Right lung (tissue), 2 donors: ENCODE measurements at regions not wholly inside any gene's neighbourhood (a gene's known extent, or its start where the extent isn't known, plus 50 kb on each side); places are given as distances from the start of the nearest gene placed in this dataset.
A peak's percentile ranks its signal among the peaks of the same experiment; 100 is the strongest.

Source experiments
- DNase-seq, 2 donors: peaks; one replicate each; pipeline ENCODE4 v3.0.0-alpha.2; 2013

DNA sequence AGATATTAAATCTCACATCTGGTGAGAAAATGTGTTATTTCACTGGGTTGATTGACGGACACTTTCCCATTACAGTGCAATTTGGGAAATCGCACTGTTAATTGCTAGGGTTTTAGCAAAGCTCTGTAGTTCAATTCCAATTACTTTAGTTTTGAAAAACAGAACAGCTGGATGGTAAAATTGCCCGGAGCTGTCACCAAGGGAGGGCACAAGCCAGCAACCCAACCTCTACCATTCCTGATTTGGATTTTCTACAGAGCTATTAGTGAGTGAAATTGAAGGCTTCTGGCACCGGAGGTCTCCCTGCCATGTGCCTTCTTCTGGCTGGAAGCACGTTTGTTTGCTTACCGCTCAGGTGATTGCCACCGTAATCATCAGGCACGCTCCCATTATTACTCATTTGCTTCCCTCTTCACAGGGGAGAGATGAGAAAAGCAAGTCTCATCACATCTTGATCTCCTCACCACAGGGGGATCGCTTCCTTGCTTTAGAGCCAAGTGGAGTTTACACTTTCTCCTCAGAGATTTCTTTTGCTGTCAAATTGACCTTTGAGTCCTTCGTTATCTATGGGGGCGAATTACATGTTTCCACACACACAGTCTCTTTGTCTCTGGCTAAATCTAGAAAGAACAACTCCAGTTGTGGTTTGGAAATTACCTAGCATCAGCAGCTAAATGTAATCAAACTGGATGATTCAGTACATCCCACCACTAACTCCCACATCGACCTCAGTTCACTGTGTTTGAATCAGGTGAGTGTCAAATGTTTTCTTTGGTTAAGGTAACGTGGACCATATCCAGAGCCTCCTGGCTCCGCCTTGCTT lies 421.7 kb upstream of the GOLIM4 start:
- DNase-seq: no peak

DNA sequence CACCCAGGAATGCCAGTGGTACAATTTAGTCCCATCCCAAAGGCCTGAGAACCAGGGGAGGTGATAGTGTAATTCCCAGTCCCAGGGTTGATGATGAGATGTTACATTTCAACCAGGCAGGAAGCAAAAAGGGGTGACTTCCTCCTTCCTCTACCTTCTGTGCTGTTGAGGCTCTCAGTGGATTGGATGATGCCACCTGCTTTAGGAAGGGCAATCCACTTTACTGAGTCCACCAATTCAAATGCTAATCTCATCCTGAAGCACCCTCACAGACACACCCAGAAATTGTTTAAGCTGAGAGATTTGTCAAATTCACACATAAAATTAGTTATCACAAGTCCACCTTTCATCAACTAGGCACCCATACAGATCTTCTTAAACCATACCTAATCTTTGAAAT lies 418.5 kb upstream of the GOLIM4 start:
- DNase-seq: no peak

DNA sequence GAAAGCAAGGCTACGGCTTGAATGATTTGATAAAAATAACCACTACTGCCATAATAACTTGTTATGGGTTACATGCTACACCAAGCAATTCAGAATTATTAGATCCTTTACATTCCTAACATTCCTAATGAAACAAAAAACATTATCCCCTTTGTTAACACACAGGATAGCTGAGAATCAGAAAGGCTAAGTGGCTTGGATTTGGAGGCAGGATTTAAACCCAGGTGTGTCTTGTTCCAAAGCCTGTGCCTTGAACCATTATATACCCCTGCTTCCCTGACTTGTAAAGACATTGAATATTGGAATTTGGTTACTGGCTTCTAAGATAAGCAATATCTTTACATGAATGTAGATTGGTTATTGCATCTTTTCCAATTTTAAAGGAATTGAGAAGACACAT lies 417.1 kb upstream of the GOLIM4 start:
- DNase-seq: no peak

DNA sequence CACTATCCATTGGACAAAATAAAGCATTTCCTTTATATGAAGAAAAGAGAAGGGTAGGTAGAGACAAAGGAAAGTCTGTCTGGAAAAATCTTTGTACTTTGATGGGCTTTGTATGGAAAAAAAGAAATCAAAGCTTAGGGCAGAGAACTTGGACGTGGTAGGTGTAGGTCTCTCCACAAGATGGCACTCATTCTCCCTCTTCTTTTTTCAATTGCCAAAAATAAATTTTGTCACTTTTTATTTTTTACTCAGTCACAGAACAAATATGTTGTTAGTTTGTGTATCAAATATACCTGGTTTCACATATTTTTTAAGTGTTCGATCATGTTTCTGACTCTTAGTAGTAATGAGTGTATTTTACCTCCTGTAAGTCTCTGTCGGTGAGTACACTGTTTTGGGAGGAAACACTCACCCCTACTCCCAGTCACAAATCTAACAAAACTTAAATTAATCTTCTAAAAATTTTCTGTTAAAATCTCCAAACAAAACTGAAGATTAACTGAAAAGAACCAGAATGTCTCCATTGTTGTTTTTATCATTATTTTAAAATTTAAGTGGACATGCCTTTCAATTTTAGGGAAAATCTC lies 415.8 kb upstream of the GOLIM4 start:
- no peak for DNase-seq

DNA sequence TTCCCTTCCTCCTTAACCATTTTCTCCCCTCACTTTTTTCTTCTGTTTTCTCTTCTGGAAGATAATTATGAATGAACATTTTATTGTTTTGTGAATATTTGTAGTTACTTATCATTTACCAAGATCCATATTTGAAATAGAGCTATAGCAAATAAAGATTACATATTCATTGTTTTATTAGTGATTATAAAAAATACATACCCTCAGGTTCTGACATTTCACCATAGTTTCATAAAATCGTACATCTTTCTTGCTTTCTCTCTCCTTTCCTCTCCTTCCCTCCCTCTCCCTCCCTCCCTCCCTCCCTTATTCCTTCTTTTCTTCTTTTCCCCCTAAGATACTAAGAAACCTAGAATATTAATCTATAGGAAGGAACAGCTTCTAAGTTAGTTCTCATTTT lies 410.9 kb upstream of the GOLIM4 start:
- no peak for DNase-seq

DNA sequence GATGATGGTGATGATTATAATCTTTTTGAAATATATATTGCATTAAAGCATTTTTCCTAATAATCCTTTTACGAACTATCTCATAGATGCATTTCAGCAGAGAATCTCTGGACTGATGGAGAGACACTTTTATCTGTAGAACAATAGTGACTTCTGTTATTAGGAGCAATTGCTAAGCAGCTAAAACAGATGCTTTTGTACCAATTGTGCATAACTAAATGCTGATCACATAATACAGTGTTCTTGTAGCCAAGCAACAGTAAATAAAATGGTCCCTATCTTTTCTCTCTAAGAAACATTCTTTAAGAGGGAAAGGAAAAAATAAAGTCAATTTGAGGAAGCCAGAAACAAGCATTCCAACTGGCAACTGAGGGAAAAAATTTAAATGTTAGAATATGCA lies 405.8 kb upstream of the GOLIM4 start:
- peak in 1 of 2 donors; percentile 35 for DNase-seq

DNA sequence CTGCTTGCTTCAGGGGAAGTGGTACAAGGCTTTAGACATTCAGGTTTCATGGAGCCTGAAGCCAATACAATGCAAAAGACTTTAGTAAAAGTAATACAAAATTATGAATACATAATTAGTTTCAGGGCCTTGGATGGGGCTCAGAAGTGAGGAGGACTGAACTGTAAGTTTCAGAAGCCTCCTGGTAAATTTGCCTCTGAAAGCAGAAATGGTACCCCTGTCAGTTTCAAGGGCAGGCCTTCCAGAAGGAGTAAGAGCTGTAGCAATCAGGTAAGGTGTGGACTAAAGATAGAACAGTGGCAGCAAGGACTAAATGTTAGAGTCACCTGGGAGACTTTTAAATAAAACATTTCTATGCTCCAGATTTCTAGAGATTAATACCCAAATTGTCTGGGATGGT lies 402.5 kb upstream of the GOLIM4 start:
- DNase-seq: no peak

DNA sequence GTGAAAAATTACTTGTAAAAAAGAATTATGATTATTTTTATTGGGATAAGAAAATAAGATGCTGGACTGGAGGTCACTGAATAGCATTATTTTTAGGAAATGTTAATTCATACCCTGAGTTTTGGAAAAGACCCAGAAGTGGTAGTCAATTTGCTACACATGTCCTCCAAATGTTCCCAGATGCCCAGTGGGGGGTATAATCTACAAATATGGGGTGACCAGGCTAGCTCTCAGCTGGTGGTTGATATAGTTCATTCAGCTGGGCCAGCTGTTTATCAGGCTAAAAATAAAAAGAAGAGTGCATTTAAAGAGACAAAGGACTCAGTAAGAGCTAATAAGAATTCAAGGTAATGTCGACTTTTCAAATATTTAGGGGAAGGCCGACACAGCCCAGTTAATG lies 402.0 kb upstream of the GOLIM4 start:
- DNase-seq: no peak

DNA sequence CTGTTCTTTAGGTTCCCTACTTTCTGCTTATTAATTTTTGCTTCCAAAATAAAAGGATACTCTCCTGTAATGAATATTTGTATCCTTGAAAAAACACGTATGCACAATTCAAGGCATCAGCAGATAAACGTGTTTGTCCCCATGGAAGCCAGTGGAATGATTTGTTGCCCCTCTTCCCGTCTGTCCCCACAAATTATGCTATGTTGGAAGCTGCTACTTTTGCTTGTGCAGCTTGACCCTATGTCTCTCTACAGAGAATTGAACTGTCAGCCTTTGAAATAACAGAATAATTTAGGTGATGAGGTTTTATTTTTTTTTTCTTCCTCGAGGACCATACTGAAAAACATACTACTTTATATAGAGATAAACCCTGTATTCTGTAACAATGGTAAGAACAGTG lies 401.5 kb upstream of the GOLIM4 start:
- no peak for DNase-seq

DNA sequence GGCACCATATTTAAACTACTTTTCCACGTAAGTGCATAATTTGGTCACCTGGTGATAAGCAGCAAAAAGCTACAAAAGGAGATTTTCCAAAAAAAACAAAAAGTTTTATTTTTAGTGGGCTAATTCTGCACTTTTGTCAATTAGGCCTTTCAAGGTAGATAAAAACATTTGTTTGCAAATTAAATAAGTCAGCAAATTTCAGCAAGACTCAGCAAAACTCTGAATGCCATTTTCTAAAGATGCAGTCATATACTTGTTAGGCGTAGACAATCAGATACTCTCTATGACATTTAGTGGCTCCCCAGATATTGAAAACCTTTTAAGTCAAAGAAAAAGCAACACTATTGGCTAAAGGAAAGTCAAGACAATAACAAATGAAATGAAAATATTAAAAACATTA lies 400.2 kb upstream of the GOLIM4 start:
- no peak for DNase-seq

DNA sequence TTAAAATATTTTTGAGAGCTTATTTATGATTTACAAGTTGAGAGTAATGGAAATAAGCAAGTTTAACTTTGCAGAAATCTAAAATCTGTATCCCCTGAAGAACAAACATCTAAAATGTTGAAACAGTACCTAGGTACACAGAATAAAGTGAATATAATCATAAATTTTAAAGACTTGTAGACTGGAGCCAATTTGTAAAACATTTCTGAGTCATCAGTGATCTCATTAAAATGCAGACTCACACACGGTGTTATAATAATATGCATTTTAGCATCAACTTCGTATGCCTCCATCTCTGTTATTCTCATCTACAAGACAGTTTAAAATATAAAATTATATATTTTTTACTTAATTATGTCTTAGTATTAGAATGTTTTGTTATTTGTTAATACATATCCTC lies 399.5 kb upstream of the GOLIM4 start:
- DNase-seq: no peak

DNA sequence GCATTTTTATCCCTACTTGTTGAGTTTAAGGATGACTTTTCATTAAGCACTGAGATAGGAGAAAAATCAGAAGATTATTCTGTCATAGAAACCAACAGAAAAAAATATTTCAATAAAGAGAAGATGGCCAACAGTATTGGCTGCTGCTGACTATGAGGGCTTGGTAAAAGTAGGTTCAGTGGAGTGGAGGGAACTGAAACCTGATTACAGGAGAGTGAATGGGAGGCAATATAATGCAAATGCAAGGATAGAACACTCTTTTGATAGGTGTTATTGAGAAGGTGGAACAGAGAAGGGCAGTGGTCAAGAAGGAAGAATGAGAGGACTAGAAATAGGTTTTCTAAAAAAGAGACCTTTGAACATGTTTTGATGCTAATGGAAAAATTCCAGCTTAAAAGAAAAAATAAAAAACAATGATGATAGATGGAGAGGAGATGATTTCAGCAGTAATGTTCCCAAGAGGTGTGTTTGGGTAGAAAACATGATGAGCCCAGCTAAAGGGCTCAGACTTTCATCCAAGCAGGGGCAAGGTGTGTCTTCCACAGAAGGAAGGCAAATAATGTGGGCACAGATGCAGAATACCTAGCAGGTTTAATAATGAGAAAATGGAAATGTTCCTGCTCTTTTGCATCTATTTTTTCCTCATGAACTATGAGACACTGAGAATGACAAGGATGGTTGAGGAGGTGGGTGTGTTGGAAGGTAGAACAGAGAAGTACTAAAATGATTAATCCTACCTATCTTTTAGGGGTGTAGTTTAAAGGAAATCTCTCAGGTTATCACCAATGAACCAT lies 397.9 kb upstream of the GOLIM4 start:
- DNase-seq: no peak

DNA sequence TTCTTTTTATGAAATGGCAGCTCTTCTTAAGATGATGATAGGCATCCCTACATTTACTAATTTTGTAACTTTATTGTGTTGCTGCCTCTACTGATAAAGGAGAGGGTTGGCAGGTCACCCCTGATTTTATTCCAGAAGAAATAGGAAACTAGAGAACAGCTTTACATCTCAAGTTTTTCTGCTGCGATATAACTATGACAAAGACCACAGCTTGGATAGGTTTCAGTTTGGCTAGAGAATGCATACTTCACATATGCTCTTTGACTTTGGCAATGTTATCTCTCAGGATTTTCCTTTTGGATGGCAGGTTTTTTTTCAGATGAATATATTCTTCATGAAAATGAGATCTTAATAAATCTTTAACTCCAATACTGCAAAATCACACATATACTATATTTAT lies 395.3 kb upstream of the GOLIM4 start:
- no peak for DNase-seq

DNA sequence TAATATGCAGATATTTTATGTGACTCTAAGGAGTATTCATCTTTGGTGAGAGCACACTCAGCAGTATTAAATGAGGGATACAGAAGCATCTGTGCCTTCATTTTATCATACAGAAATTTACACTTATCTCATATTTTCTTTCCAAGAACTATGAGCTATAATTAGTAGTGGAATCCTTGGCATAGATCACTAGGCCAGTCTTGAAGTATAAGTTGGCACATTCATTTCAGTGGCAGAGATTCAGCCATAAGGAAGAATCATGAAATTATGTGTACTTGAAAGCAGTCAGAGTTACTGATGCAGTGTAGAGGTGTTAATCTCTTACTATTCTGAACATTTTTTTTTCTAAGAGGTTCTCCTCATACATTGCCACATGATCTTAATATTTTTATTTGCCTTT lies 393.6 kb upstream of the GOLIM4 start:
- no peak for DNase-seq

DNA sequence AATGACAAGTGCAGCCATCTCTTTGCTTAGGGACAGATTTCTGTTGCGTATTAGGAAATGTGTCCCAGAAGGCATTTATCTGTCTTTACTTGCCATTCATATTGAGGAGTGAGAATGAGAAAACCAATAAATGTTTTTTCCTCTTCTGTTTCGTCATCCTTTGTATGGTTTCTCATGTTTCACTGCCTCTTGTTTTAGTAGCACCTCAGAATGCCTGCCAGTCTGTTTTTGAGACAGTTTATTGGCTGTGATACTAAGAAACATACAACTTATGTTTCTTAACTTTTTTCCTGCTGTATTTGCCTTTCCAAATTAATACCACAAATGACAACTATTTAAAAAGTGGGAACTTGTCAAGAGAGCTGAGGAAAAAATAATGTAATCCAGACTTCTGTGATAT lies 390.2 kb upstream of the GOLIM4 start:
- DNase-seq: no peak

DNA sequence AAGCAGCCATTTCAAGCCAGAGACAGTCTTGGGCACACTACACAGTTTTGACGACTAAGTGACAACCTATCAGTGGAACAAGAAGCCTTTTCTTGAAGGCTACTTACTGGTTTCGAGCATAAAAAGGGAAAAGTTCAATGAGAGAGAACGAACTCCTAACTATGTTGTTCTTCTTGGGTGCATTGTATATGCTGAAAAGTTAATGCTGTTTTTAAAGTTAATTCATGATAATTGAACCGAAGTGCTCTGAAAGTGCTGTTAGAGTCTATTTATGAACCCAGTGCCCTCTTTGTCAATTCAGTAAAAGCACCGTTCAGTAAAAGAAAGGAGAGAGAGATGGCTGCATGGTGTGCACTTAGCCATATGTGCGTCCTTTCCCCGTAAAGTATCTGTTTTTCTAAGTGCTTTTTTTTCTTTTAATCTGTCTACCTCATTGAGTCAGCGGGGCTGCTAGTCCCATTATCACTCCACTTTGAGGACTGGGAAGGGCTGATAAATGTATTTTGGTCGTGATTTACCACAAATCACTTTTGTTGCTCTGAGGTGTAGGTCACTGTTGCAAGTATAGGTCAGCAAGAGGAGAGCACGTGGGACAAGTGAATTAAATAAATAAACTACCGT lies 380.7 kb upstream of the GOLIM4 start:
- no peak for DNase-seq

DNA sequence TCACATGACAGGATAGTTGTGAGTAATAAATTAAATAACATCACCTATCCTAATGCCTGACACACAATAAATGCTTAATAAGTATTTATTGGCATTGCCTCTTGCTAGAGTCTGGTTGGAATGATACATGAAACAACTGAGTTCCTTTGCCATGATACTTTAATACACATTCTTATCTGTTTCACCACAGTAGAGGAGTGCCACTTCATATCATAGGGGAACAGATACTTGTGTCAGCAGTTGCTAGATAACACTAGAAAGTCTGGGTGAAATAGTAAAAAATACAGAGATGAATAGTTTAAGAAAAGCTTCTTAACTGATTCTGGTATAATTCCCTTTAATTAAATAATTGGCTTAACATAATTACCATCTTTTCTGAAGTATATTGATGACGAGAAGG lies 380.0 kb upstream of the GOLIM4 start:
- DNase-seq: no peak

DNA sequence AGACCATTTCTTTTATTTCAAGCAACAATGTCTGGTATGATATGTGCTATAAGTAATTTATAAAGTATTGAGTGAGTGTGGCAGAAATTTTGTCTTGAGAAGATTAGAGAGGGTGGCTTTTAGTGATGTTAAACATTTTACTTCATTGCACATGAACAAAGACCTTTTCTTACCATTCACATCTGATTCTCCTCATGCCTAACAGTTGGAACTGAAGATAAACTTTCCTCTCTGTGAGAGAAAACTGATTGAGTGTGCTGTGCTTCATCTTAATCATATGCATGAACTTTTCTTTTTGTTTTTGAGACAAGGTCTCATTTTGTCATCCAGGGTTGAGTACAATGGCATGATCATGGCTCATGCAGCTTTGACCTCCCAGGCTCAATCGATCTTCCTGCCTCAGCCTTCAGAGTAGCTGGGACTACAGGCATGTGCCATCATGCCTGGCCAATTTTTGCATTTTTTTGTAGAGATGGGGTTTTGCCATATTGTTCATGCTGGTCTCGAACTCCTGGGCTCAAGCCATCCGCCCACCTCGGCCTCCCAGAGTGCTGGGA lies 377.7 kb upstream of the GOLIM4 start:
- no peak for DNase-seq

DNA sequence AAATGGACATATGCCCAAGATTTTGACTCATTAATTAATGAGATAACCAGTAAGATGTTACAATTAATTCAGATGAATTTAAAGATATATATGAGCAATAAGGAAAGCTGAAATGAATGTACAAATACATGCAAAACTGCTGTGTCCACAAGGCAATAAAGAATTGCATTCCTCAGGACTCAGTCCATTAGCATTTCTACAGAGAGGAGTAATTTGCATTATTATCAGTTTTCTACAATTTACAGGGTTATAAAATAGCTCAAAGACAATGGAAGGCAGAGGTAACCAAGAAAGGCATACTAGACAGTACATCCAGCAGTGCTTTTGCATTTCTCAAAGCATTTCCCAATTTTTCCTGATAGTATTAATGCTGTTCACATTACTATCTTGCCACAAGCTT lies 377.1 kb upstream of the GOLIM4 start:
- no peak for DNase-seq

DNA sequence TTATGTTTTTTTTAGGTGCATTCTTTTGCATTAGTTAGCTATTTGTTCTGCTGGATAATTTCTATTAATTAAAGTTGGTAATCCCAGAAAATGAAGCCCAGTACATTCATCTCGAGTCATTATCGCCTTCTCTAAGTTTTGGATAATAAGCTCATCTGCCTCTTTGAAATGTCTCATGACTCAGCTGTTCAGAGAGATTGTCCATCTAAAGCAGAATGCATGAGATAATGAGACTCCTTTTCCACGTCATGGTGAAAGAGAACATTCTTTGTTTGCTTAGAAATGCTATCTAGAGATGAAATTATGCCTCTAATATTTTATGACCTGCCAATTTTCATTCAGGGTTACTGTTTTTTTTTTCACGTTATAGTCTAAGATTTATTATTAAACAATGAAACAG lies 374.7 kb upstream of the GOLIM4 start:
- DNase-seq: no peak

DNA sequence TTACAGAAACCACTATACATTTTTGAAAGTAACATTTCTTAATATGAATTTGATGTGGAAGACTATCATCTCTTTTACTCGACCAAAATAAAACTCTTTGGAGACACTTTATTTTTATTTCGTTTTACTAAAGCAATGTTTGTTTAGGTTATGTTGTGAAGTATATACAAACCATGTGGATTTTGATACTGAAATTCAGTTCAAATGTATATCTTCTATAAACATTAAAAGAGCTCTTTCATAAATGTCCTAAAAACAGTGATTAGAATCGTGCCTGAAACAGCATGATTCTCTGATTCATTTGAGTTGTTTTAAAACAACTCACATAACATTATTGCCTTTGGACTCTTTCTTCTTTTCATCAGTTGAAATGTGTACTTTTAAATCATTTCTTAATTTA lies 373.7 kb upstream of the GOLIM4 start:
- DNase-seq: no peak

DNA sequence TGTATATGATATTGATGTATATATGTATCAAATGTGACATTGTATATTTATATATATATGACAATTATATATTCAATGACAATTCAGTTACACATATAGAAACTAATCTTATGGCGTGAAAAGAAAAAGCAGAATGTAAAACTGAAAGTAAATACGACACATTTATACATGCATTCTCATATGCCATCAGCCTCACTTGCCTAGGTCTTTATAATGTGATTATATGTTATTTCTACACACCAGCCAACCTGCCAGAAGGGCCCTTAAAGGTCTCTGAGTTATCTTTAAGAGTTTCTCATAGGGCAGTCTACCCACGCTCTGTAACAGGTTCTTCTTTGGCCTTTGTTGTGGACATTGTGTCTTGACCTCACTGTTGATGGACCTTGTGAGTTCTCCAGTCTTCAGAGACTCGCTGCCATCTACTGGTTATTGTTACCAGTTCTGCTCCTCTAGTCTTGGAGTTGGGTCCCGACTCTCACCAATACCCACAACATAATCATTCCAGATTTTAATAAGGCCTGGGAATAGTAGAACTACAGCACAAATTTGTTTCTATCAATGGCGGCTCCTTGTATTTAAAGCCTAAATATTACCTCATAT lies 371.5 kb upstream of the GOLIM4 start:
- peak; percentile 27 to 45 for DNase-seq
